Lower lobe of right lung (tissue), 2 donors: ENCODE measurements at regions not wholly inside any gene's neighbourhood (a gene's known extent, or its start where the extent isn't known, plus 50 kb on each side); places are given as distances from the start of the nearest gene placed in this dataset.
A peak's percentile ranks its signal among the peaks of the same experiment; 100 is the strongest.

Experiments
- ATAC-seq, 2 donors: fragments of 200-7000 bp; cut with Tn5 transposase; one replicate each; pipeline ENCODE4 v1.9.1; 2020 to 2022; ENCODE audit warnings: mild to moderate bottlenecking in 2 of 2, moderate library complexity in 2 of 2
- DNase-seq: peaks from one replicate; pipeline ENCODE4 v3.0.0-alpha.2; 2020
- H3K27ac ChIP-seq: fragments of 200-600 bp; one replicate; pipeline ENCODE4 v1.8.0; 2022
- H3K27me3 ChIP-seq: fragments of 200-600 bp; one replicate; pipeline ENCODE4 v1.8.0; 2022; ENCODE audit warnings: low read depth
- H3K36me3 ChIP-seq: fragments of 200-600 bp; one replicate; pipeline ENCODE4 v1.8.0; 2022; ENCODE audit warnings: mild to moderate bottlenecking
- H3K4me1 ChIP-seq: fragments of 200-600 bp; one replicate; pipeline ENCODE4 v1.8.0; 2022
- H3K4me3 ChIP-seq: fragments of 200-600 bp; one replicate; pipeline ENCODE4 v1.8.0; 2022; ENCODE audit warnings: mild to moderate bottlenecking
- H3K9me3 ChIP-seq: fragments of 200-600 bp; one replicate; pipeline ENCODE4 v1.8.0; 2022
- CTCF ChIP-seq: fragments of 200-600 bp; IDR thresholded peaks from one replicate; pipeline ENCODE4 v1.8.0; 2022; ENCODE audit warnings: antibody characterized with exemption, mild to moderate bottlenecking
- intact Hi-C: fragments of 100-400 bp; cut with DNase I; formaldehyde crosslinking; loops from one replicate; pipeline ENCODE4 v1.11.0; 2022
- donor health status: DM: no; HTN: yes; CAD: no; lungs with severe emphysema.

- Histone ChIP-seq H3K4me3 (no peak overlapping the region), H3K9me3 (no peaks in the 10 kb centered on the region), H3K4me1 (no peaks in the 10 kb centered on the region), H3K27me3 (peaks cover 2% of the 10 kb centered on the region), H3K27ac (no peak overlapping the region), H3K36me3 (no peaks in the 10 kb centered on the region)
- intact Hi-C loops, result no loop called here
- ATAC-seq (no peak), DNase-seq (peak; percentile 47)
- TF ChIP-seq CTCF, result no peak
Measured at GRCh38 chr13:29693275-29693945, 97.9 kb upstream of the SLC7A1 start.

DNA sequence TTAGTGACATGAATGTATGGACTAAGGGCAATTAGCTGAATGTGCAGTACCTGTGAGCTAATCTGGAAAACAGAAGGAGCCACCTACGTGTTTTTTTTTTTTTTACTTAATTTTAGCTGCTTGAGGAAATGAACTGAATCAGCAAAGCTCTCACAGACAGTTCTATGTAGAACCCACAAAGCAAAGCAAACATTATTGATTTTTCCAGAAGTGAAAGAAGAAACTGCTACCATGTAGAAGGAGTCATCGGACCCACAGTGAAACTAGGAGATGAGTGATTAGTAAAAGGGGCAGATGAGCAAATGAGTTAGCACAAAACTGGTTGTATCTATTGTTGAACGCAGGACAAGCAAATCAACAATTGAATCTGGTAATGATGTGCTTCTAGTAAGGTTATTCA, 94.1 kb upstream of the SLC7A1 start:
- Histone ChIP-seq H3K4me1 (no peaks in the 10 kb centered on the region), H3K4me3 (no peak overlapping the region), H3K27ac (no peak overlapping the region), H3K9me3 (no peaks in the 10 kb centered on the region), H3K36me3 (no peaks in the 10 kb centered on the region), H3K27me3 (peaks cover 2% of the 10 kb centered on the region)
- intact Hi-C loops, result no loop called here
- DNase-seq, result no peak
- TF ChIP-seq CTCF, result no peak
- ATAC-seq, result no peak

- Histone ChIP-seq H3K9me3 (no peaks in the 10 kb centered on the region), H3K27me3 (peaks cover 2% of the 10 kb centered on the region), H3K4me1 (no peaks in the 10 kb centered on the region), H3K27ac (no peak overlapping the region), H3K36me3 (no peaks in the 10 kb centered on the region), H3K4me3 (no peak overlapping the region)
- no peak for ATAC-seq
- intact Hi-C loops, result no loop called here
- no peak for TF ChIP-seq CTCF
- DNase-seq, result no peak
Measured at GRCh38 chr13:29688193-29688592, 92.7 kb upstream of the SLC7A1 start.

GRCh38 chr13:29684441-29684840, 89.0 kb upstream of the SLC7A1 start:
- Histone ChIP-seq H3K27me3 (no peaks in the 10 kb centered on the region), H3K27ac (no peak overlapping the region), H3K36me3 (no peaks in the 10 kb centered on the region), H3K9me3 (no peaks in the 10 kb centered on the region), H3K4me1 (no peaks in the 10 kb centered on the region), H3K4me3 (no peak overlapping the region)
- intact Hi-C loops, result no loop called here
- no peak for DNase-seq
- no peak for TF ChIP-seq CTCF
- ATAC-seq, result no peak

- DNase-seq (no peak), ATAC-seq (no peak)
- Histone ChIP-seq H3K9me3 (no peaks in the 10 kb centered on the region), H3K4me1 (no peaks in the 10 kb centered on the region), H3K27ac (no peak overlapping the region), H3K36me3 (no peaks in the 10 kb centered on the region), H3K27me3 (no peaks in the 10 kb centered on the region), H3K4me3 (no peak overlapping the region)
- intact Hi-C loops, result no loop called here
- TF ChIP-seq CTCF, result no peak
Measured at GRCh38 chr13:29683041-29683440, 87.6 kb upstream of the SLC7A1 start.
